ENCODE measurements at regions not wholly inside any gene's neighbourhood (a gene's known extent, or its start where the extent isn't known, plus 50 kb on each side); places are given as distances from the start of the nearest gene placed in this dataset.
"Not testable (repeated sequence)": the region's sequence is repeated elsewhere in the genome, so short reads cannot be mapped to it uniquely, and the experiment has no call there.

- no peak for DNase-seq
Observed at GRCh38 chr5:142542078-142542477, 143.8 kb downstream of the FGF1 start.

GRCh38 chr5:142540922-142541422 is 144.9 kb downstream of the FGF1 start:
- no peak for DNase-seq

GRCh38 chr5:142539154-142539740 is 146.6 kb downstream of the FGF1 start:
- no peak for DNase-seq

- DNase-seq, result no peak
Observed at GRCh38 chr5:142537938-142538337, 148.0 kb downstream of the FGF1 start.

GRCh38 chr5:142532781-142533176 is 153.1 kb downstream of the FGF1 start:
- DNase-seq, result no peak

GRCh38 chr5:142531977-142532780 is 153.7 kb downstream of the FGF1 start:
- no peak for DNase-seq

GRCh38 chr5:142530904-142531303 is 155.0 kb downstream of the FGF1 start:
- DNase-seq, result no peak

GRCh38 chr5:142529626-142530278 is 156.1 kb downstream of the FGF1 start:
- no peak for DNase-seq

GRCh38 chr5:142527664-142528295 is 158.1 kb downstream of the FGF1 start:
- no peak for DNase-seq

- DNase-seq, result no peak
Observed at GRCh38 chr5:142527234-142527633, 158.7 kb downstream of the FGF1 start.

- no peak for DNase-seq
Observed at GRCh38 chr5:142522983-142523382, 162.9 kb downstream of the FGF1 start.

GRCh38 chr5:142521706-142522105 is 164.2 kb downstream of the FGF1 start:
- no peak for DNase-seq

- DNase-seq, result no peak
Observed at GRCh38 chr5:142520885-142521284, 165.0 kb downstream of the FGF1 start.

GRCh38 chr5:142519913-142520312 is 166.0 kb downstream of the FGF1 start:
- DNase-seq, result not testable (repeated sequence)

GRCh38 chr5:142517840-142518239 is 168.1 kb downstream of the FGF1 start:
- no peak for DNase-seq

GRCh38 chr5:142516732-142517131 is 169.2 kb downstream of the FGF1 start:
- no peak for DNase-seq

GRCh38 chr5:142515036-142515435 is 170.9 kb downstream of the FGF1 start:
- DNase-seq, result no peak

- DNase-seq, result no peak
Observed at GRCh38 chr5:142514196-142514595, 171.7 kb downstream of the FGF1 start.

- peak in 16 of 51 donors; percentile 3 to 61 (median 22) for DNase-seq
Observed at GRCh38 chr5:142512043-142513042, 173.5 kb downstream of the FGF1 start.

- peak in 9 of 51 donors; percentile 3 to 28 (median 11) for DNase-seq
Observed at GRCh38 chr5:142511358-142511757, 174.5 kb downstream of the FGF1 start.

GRCh38 chr5:142509026-142509425 is 176.9 kb downstream of the FGF1 start:
- DNase-seq, result no peak
